ENCODE measurements at regions not wholly inside any gene's neighbourhood (a gene's known extent, or its start where the extent isn't known, plus 50 kb on each side); places are given as distances from the start of the nearest gene placed in this dataset.

- TF ChIP-seq POLR2A (IDR thresholded peaks at IDR 0.05; ENCODE audit: low read depth), result no peak
- TF ChIP-seq CTCF (IDR thresholded peaks at IDR 0.05), result no peak
Observed at GRCh38 chr3:94616833-94617232, 554.0 kb downstream of the NSUN3 start.
